BLaER1 treated with 17β-estradiol and CSF1 and Interleukin-3, amounts not matched to agents 10 nM and 100 nM (cell line): ENCODE measurements at regions not wholly inside any gene's neighbourhood (a gene's known extent, or its start where the extent isn't known, plus 50 kb on each side); places are given as distances from the start of the nearest gene placed in this dataset.

Experiments used
- H3K27ac ChIP-seq, 11 experiments: shearing (Covaris generic); formaldehyde crosslinking; 2 replicates each; pipeline ENCODE4 v1.8.1; 2022
- H3K27me3 ChIP-seq, 11 experiments: shearing (Covaris generic); formaldehyde crosslinking; 2 replicates each; pipeline ENCODE4 v1.8.1; 2022
- H3K36me3 ChIP-seq, 11 experiments: shearing (Covaris generic); formaldehyde crosslinking; 2 replicates each; pipeline ENCODE4 v1.8.1; 2022
- H3K4me1 ChIP-seq, 10 experiments: shearing (Covaris generic); formaldehyde crosslinking; 2 replicates each; pipeline ENCODE4 v1.8.1; 2022
- H3K4me2 ChIP-seq, 11 experiments: shearing (Covaris generic); formaldehyde crosslinking; 2 replicates each; pipeline ENCODE4 v1.8.1; 2022
- H3K4me3 ChIP-seq, 10 experiments: shearing (Covaris generic); formaldehyde crosslinking; 2 replicates each; pipeline ENCODE4 v1.8.1; 2022
- H3K9ac ChIP-seq, 11 experiments: shearing (Covaris generic); formaldehyde crosslinking; 2 replicates each; pipeline ENCODE4 v1.8.1; 2022
- H3K9me3 ChIP-seq, 11 experiments: shearing (Covaris generic); formaldehyde crosslinking; replicated peaks in 1 of 11; 2 replicates each; pipeline ENCODE4 v1.8.1; 2022
- H4K20me1 ChIP-seq, 11 experiments: shearing (Covaris generic); formaldehyde crosslinking; 2 replicates each; pipeline ENCODE4 v1.8.1; 2022
- Cebpa-rat ChIP-seq, 11 experiments: shearing (Covaris generic); IDR thresholded peaks; 2 replicates each; pipeline ENCODE4 v1.8.1; 2022

DNA sequence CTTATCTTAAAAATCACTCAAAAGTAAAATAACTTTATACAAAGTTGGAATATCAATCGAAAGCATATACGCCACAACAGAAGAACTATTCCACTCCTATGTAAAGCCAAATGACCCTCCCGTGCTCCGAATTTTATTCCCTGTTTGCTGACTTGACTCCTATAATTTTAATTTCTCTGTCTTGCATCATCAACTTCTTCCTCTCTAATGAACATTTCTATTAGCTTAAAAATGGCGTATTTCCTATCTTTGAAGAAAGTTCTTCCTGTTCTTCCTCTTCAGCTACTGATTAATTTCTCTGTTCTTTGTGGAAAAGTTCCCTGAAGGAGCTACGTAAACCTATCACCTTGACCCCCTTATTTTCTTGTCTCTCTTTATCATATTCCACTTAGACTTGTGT lies 389.3 kb downstream of the LMO7 start:
- no peak overlapping the region for H3K4me2 ChIP-seq
- no peaks in the 10 kb centered on the region for H3K9me3 ChIP-seq
- H3K4me1 ChIP-seq, result no peaks in the 10 kb centered on the region
- TF ChIP-seq Cebpa-rat (IDR thresholded peaks at IDR 0.05), result no peak
- no peaks in the 10 kb centered on the region for H3K36me3 ChIP-seq
- no peak overlapping the region for H3K4me3 ChIP-seq
- no peaks in the 10 kb centered on the region for H3K27me3 ChIP-seq
- H4K20me1 ChIP-seq, result no peaks in the 10 kb centered on the region
- no peak overlapping the region for H3K27ac ChIP-seq
- H3K9ac ChIP-seq, result no peak overlapping the region

DNA sequence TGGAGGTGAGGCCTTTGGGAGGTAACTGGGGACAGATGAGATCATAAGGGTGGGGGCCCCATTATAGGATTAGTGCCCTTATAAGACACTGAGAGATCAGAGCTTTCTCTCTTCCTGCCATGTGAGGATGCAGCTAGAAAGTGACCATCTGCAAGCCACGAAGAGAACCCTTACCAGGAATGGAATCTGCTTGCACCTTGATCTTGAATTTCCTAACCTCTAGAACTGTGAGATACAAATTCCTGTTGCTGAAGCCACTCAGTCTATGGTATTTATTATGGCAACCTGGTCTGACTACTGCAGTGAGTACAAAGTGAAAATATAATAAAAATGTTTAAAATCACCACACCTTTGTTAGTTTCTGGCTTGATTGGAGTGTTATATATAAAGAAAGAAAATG lies 388.0 kb downstream of the LMO7 start:
- Histone ChIP-seq H3K27me3 (no peaks in the 10 kb centered on the region), H3K27ac (no peak overlapping the region), H3K36me3 (no peaks in the 10 kb centered on the region), H4K20me1 (no peaks in the 10 kb centered on the region), H3K4me3 (no peak overlapping the region), H3K4me2 (no peak overlapping the region), H3K9me3 (no peaks in the 10 kb centered on the region), H3K4me1 (no peaks in the 10 kb centered on the region), H3K9ac (no peak overlapping the region)
- no peak for TF ChIP-seq Cebpa-rat (IDR thresholded peaks at IDR 0.05)

DNA sequence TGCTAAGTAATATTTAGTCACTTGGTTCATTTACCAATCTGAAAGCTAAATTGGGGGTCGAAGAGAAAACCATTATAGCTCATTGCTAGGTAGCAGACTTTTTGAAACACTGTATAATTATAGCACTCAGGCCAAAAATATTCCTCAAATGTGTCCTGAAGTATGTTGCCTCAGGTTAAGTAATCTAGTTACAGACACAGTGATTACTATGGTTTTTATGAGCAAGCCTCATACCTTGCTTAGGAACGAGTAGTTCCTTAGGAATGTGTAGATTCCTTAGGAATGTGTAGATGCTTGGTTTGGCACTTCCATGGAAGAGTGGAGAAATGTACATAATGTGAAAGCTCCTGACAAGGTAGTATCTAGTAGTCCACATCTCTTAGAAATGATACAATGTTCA lies 387.5 kb downstream of the LMO7 start:
- no peaks in the 10 kb centered on the region for H3K9me3 ChIP-seq
- H3K9ac ChIP-seq, result no peak overlapping the region
- no peaks in the 10 kb centered on the region for H3K27me3 ChIP-seq
- H3K4me3 ChIP-seq, result no peak overlapping the region
- TF ChIP-seq Cebpa-rat (IDR thresholded peaks at IDR 0.05), result no peak
- no peaks in the 10 kb centered on the region for H4K20me1 ChIP-seq
- H3K4me2 ChIP-seq, result no peak overlapping the region
- H3K4me1 ChIP-seq, result no peaks in the 10 kb centered on the region
- no peaks in the 10 kb centered on the region for H3K36me3 ChIP-seq
- H3K27ac ChIP-seq, result no peak overlapping the region

DNA sequence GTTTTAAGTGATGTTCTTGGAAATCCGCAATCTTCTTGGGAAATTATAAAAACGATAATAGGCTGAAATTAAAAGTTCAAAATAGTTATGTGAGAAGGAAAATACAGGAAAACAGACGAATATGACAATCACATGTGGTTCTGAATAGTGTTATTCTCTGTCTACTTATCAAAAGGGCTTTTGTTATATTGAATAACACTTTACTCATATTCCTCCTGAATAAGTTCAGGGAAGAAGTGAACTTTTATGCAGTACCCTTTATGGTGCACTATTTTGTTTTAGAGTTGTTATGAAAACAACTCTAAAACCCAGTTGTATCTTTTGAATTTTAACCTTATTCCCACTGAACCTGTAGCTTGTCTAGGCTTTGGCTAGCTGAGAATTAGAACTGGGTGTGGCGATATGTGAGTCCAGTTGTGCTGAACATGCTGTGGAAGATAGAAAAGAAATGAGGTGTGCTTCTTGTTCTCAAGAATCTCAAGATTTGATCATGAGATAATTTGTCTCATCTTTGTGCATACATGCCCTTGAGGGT lies 384.4 kb downstream of the LMO7 start:
- Histone ChIP-seq H3K4me2 (no peak overlapping the region), H3K27ac (no peak overlapping the region), H3K27me3 (no peaks in the 10 kb centered on the region), H3K4me3 (no peak overlapping the region), H3K9ac (no peak overlapping the region), H3K9me3 (no peaks in the 10 kb centered on the region), H3K4me1 (peaks cover 0 to 5% (median 0%) of the 10 kb centered on the region in 10 experiments; a peak in 1 of 20 replicates), H4K20me1 (no peaks in the 10 kb centered on the region), H3K36me3 (no peaks in the 10 kb centered on the region)
- TF ChIP-seq Cebpa-rat (IDR thresholded peaks at IDR 0.05), result no peak

DNA sequence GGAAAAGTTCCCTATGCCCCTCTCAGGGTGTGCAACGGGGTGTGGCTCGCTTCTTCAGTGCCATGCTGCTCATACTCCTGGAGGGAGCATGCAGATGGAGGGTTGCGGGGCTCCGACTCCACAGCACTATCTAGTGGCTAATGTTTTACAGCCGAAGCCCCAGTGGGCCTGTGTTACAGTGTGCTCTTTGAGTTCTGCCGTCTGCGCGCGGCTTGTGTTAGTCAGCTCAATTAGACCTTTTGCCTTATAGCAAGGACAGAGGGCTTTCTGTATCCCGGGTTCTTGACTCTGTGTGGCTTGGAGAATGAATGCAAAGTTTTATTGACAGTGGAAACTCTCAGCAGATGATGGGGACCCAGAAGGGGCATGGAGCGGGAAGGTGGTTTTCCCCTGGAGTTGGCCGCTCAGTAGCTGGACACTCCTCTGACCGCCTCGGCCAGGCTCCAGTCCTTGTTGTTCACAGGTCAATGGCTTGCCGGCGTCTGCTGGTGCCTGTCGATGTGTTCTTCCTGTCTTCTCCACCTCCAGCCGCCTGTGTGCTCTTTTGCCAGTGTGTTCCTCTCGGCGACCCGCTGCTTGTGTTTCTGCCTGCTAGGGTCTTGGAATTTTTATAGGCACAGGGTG lies 383.4 kb downstream of the LMO7 start:
- Histone ChIP-seq H3K4me1 (peaks cover 0 to 5% (median 0%) of the 10 kb centered on the region in 10 experiments; a peak in 1 of 20 replicates), H3K27ac (no peak overlapping the region), H3K36me3 (no peaks in the 10 kb centered on the region), H3K9me3 (no peaks in the 10 kb centered on the region), H3K4me3 (no peak overlapping the region), H3K4me2 (no peak overlapping the region), H3K9ac (no peak overlapping the region), H4K20me1 (no peaks in the 10 kb centered on the region), H3K27me3 (no peaks in the 10 kb centered on the region)
- TF ChIP-seq Cebpa-rat (IDR thresholded peaks at IDR 0.05), result no peak

DNA sequence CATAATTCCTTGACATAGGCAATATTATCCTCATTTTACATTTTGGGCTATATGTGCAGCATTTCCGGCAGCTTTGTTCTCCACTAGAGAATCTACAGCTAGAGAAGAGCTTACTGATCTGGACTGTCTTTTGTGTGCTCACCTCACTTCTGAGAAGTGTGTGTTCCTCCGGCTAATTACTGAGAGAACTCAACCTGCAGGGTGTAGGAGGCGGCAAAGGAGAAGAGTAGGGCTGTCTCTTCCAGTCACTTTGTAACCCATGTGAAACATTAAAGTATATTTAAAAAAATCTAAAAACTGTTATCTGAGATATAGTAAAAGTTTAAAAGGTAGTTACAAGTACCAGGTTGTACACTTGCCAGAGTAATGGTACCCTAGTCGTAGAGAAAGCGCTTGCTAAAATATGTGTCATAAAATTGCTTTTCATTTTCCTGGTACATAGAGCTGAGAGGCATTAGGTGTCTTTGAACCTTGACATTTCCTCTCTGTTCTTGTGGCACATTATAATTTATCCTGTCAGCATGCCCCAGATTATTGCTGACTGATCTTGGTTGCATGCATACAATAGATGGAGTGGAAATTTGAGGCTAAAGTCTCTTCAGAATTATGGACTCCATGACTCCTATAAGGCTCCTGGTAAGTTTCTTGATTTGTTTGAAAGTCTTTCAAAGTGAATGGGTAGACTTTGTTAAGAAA lies 381.9 kb downstream of the LMO7 start:
- no peak for TF ChIP-seq Cebpa-rat (IDR thresholded peaks at IDR 0.05)
- H3K4me1 ChIP-seq, result peaks cover 0 to 5% (median 0%) of the 10 kb centered on the region in 10 experiments; a peak in 1 of 20 replicates
- H3K4me2 ChIP-seq, result no peak overlapping the region
- H3K9ac ChIP-seq, result no peak overlapping the region
- H3K27me3 ChIP-seq, result no peaks in the 10 kb centered on the region
- no peak overlapping the region for H3K4me3 ChIP-seq
- H3K9me3 ChIP-seq, result no peaks in the 10 kb centered on the region
- H3K27ac ChIP-seq, result no peak overlapping the region
- no peaks in the 10 kb centered on the region for H4K20me1 ChIP-seq
- H3K36me3 ChIP-seq, result no peaks in the 10 kb centered on the region

DNA sequence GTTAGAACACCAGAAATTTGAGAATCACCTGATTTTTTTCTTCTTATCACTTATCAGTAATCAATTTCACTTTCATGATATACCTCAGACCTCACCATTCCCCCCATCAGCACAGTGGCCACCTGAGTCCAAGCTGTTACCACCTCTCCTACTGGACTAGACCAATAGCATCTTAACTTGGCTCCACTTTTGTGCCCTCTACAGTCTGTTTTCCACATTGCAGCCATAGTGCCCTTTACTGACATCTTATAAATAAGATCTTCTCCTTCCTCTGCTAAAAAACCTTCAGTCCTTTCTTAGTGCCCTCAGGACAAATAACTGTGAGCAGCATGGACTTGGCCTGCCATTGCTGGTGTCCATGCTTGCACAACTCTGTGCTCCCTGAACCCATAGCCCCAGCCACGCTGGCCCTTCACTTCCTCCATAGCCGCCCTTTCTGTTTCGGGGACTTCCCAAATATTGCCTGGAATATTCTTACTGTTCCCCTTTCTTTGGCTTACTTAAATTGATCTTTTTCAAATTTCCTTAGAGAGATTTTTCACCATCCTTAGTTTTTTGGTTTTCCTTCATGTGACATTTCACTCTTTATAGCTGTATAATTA lies 380.8 kb downstream of the LMO7 start:
- no peak overlapping the region for H3K4me3 ChIP-seq
- peaks cover 0 to 5% (median 0%) of the 10 kb centered on the region in 10 experiments; a peak in 1 of 20 replicates for H3K4me1 ChIP-seq
- H3K27me3 ChIP-seq, result no peaks in the 10 kb centered on the region

DNA sequence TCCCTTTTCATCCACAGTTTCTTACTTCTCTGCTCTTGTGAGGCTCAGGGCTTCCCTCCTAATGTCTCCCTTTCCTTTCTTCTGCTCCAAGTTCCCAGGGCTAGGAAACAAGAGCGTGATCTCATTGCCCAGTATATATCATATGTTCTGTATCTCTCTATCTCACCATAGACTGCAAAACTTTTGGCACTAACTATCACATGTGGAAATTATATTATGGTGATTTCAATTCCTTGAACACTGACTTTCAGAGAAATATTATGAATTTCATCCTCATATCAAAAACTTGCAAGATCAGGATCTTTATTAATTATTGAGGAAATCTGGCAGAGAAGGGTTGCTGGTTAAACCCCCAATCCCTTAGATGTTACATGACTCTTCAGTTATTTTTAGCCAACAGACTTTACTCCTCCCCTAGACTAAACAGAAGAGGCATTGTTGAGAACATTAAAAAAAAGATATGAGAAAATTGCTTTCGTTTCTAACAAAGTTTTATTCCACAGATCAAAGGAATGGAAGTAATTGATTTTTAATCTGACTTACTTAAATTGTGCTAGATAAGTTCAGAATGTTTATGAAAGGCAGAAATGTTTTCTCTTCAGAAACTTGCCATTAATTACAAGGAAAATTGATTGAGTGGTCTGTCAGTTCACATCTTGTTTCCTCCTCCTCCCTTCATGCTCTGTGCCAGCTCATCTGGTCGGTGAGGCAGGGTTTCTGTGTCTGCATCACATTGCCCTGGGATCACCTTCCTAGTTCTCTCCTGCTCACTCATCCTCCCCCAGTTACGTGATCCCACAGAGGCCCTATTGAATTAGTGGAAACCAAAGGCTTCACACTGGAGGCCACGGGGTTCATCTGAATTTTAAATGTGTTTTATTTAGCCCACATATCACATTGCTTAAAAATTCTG lies 378.5 kb downstream of the LMO7 start:
- Histone ChIP-seq H3K27ac (no peak overlapping the region), H3K27me3 (no peaks in the 10 kb centered on the region), H3K9ac (no peak overlapping the region), H3K4me3 (no peak overlapping the region), H3K9me3 (no peaks in the 10 kb centered on the region), H3K4me2 (no peak overlapping the region), H3K4me1 (peaks cover 0 to 5% (median 0%) of the 10 kb centered on the region in 10 experiments; a peak in 1 of 20 replicates), H4K20me1 (no peaks in the 10 kb centered on the region), H3K36me3 (no peaks in the 10 kb centered on the region)
- TF ChIP-seq Cebpa-rat (IDR thresholded peaks at IDR 0.05), result no peak

More for the DNA sequence above, 380.8 kb downstream of the LMO7 start:
- H4K20me1 ChIP-seq, result no peaks in the 10 kb centered on the region
- peak overlapping the region in 1 of 11 experiments; percentile 31; a peak in 1 of 22 replicates for H3K4me2 ChIP-seq
- no peaks in the 10 kb centered on the region for H3K9me3 ChIP-seq
- no peak for TF ChIP-seq Cebpa-rat (IDR thresholded peaks at IDR 0.05)
- no peaks in the 10 kb centered on the region for H3K36me3 ChIP-seq
- no peak overlapping the region for H3K27ac ChIP-seq
- H3K9ac ChIP-seq, result no peak overlapping the region
